ENCODE measurements at regions not wholly inside any gene's neighbourhood (a gene's known extent, or its start where the extent isn't known, plus 50 kb on each side); places are given as distances from the start of the nearest gene placed in this dataset.

- DNase-seq: no peak
- Histone ChIP-seq H3K4me3 (no peak overlapping the region), H3K4me1 (no peaks in the 10 kb centered on the region), H3K9me3 (no peaks in the 10 kb centered on the region), H3K36me3 (no peaks in the 10 kb centered on the region), H3K27me3 (ENCODE audit: low read depth) (no peaks in the 10 kb centered on the region), H3K27ac (no peak overlapping the region)
- ATAC-seq: no peak
- TF ChIP-seq CTCF (IDR thresholded peaks at IDR 0.05): no peak
- intact Hi-C loops (cut with DNase I): no loop called here
Observed at GRCh38 chr4:11687727-11688126, 259.0 kb upstream of the HS3ST1 start.

- H3K27me3 ChIP-seq (ENCODE audit: low read depth): no peaks in the 10 kb centered on the region
- no peak overlapping the region for H3K4me3 ChIP-seq
- H3K27ac ChIP-seq: no peak overlapping the region
- intact Hi-C loops (cut with DNase I): no loop called here
- no peaks in the 10 kb centered on the region for H3K36me3 ChIP-seq
- no peak for ATAC-seq
- TF ChIP-seq CTCF (IDR thresholded peaks at IDR 0.05): no peak
- H3K9me3 ChIP-seq: no peaks in the 10 kb centered on the region
- H3K4me1 ChIP-seq: no peaks in the 10 kb centered on the region
- no peak for DNase-seq
Observed at GRCh38 chr4:11685481-11685880, 256.8 kb upstream of the HS3ST1 start.

GRCh38 chr4:11675051-11675800, 246.5 kb upstream of the HS3ST1 start:
- no peak for ATAC-seq
- Histone ChIP-seq H3K36me3 (no peaks in the 10 kb centered on the region), H3K9me3 (no peaks in the 10 kb centered on the region), H3K4me1 (no peaks in the 10 kb centered on the region), H3K27me3 (ENCODE audit: low read depth) (no peaks in the 10 kb centered on the region), H3K4me3 (no peak overlapping the region), H3K27ac (no peak overlapping the region)
- intact Hi-C loops (cut with DNase I): no loop called here
- TF ChIP-seq CTCF (IDR thresholded peaks at IDR 0.05): no peak
- DNase-seq: no peak

GRCh38 chr4:11670304-11670703, 241.6 kb upstream of the HS3ST1 start:
- ATAC-seq (no peak), DNase-seq (no peak)
- Histone ChIP-seq H3K4me1 (no peaks in the 10 kb centered on the region), H3K27ac (no peak overlapping the region), H3K36me3 (no peaks in the 10 kb centered on the region), H3K4me3 (no peak overlapping the region), H3K27me3 (ENCODE audit: low read depth) (no peaks in the 10 kb centered on the region), H3K9me3 (no peaks in the 10 kb centered on the region)
- no peak for TF ChIP-seq CTCF (IDR thresholded peaks at IDR 0.05)
- intact Hi-C loops (cut with DNase I): no loop called here

- H3K36me3 ChIP-seq: no peaks in the 10 kb centered on the region
- no peak overlapping the region for H3K4me3 ChIP-seq
- no peaks in the 10 kb centered on the region for H3K27me3 ChIP-seq (ENCODE audit: low read depth)
- no peaks in the 10 kb centered on the region for H3K9me3 ChIP-seq
- intact Hi-C loops (cut with DNase I): no loop called here
- TF ChIP-seq CTCF (IDR thresholded peaks at IDR 0.05): no peak
- no peaks in the 10 kb centered on the region for H3K4me1 ChIP-seq
- no peak overlapping the region for H3K27ac ChIP-seq
- ATAC-seq (no peak), DNase-seq (no peak)
Observed at GRCh38 chr4:11669156-11669555, 240.5 kb upstream of the HS3ST1 start.

Measured in lower lobe of right lung (tissue), 2 donors.